Body of pancreas (tissue), 4 donors: ENCODE measurements at regions not wholly inside any gene's neighbourhood (a gene's known extent, or its start where the extent isn't known, plus 50 kb on each side); places are given as distances from the start of the nearest gene placed in this dataset.

ENCODE experiments used
- ATAC-seq: fragments of 150-250 bp; one replicate; pipeline ENCODE4 v1.9.1; 2016
- DNase-seq, 4 donors: peaks; one replicate each; pipeline ENCODE4 v3.0.0-alpha.2; 2019
- H3K27ac ChIP-seq, 4 donors: fragments of 200-600 bp; sonication (generic); 1 replicate in 3 of 4; 2 replicates in 1 of 4; pipeline versions ENCODE4 v1.5.1 to v1.6.1; 2016 to 2019; ENCODE audit warnings: mild to moderate bottlenecking in 1 of 4, mixed read lengths in 1 of 4, moderate library complexity in 1 of 4
- H3K27me3 ChIP-seq, 2 donors: fragments of 200-600 bp; sonication (generic); one replicate each; pipeline ENCODE4 v1.6.0; 2016; ENCODE audit warnings: mild to moderate bottlenecking in 1 of 2
- H3K36me3 ChIP-seq, 2 donors: fragments of 200-600 bp; sonication (generic); replicated peaks in 1 of 2; 2 replicates each; pipeline ENCODE4 v1.5.1; 2016; ENCODE audit warnings: low read depth in 2 of 2; ENCODE audit not compliant: insufficient read depth in 1 of 2
- H3K4me1 ChIP-seq: fragments of 200-600 bp; sonication (generic); one replicate; pipeline ENCODE4 v1.6.0; 2016
- H3K4me3 ChIP-seq, 2 donors: fragments of 200-600 bp; sonication (generic); 1 replicate in 1 of 2; 2 replicates in 1 of 2; pipeline ENCODE4 v1.5.1; 2016 to 2019
- H3K9me3 ChIP-seq, 3 donors: fragments of 200-600 bp; sonication (generic); 1 replicate in 2 of 3; 2 replicates in 1 of 3; pipeline ENCODE4 v1.5.1; 2016
- CTCF ChIP-seq, 7 experiments: fragments of 450-650 bp in 4 of 7; fragments of 200-600 bp in 3 of 7; sonication (generic) in 3 of 7; IDR thresholded peaks; one replicate each; pipeline ENCODE4 v1.5.1; 2016 to 2019; ENCODE audit warnings: antibody characterized with exemption in 7 of 7
- POLR2A ChIP-seq, 3 donors: fragments of 450-650 bp; IDR thresholded peaks; one replicate each; pipeline ENCODE4 v1.6.1; 2016; ENCODE audit warnings: antibody characterized with exemption in 3 of 3, mild to moderate bottlenecking in 2 of 3
- WGBS, 2 donors: methylation state at CpG; one replicate each; pipeline ENCODE4 v1.1.5; 2017; 5-methylcytosine and 5-hydroxymethylcytosine counted together
- intact Hi-C: fragments of 100-400 bp; cut with DNase I; formaldehyde crosslinking; loops from one replicate; pipeline ENCODE4 v1.15.1; 2023

GRCh38 chr17:34051046-34051445 is 204.0 kb upstream of the CCL2 start:
- WGBS, 2 donors, result 59 to 68% methylated on average over 3 of the region's 3 CpGs
- intact Hi-C loops, result no loop called here

GRCh38 chr17:34054495-34054894 is 200.6 kb upstream of the CCL2 start:
- no peak for TF ChIP-seq CTCF (IDR thresholded peaks at IDR 0.05)
- TF ChIP-seq POLR2A (IDR thresholded peaks at IDR 0.05), result no peak
- no peak for ATAC-seq

More at GRCh38 chr17:34051046-34051445, 204.0 kb upstream of the CCL2 start:
- no peaks in the 10 kb centered on the region for H3K27me3 ChIP-seq
- no peak for ATAC-seq
- DNase-seq, result no peak
- no peak overlapping the region for H3K4me3 ChIP-seq
- H3K4me1 ChIP-seq, result no peaks in the 10 kb centered on the region
- no peaks in the 10 kb centered on the region for H3K36me3 ChIP-seq
- no peaks in the 10 kb centered on the region for H3K9me3 ChIP-seq
- no peak overlapping the region for H3K27ac ChIP-seq
- TF ChIP-seq POLR2A (IDR thresholded peaks at IDR 0.05) (no peak), CTCF (IDR thresholded peaks at IDR 0.05) (no peak)

GRCh38 chr17:34055606-34056005 is 199.5 kb upstream of the CCL2 start:
- Histone ChIP-seq H3K9me3 (peaks cover 0 to 5% (median 0%) of the 10 kb centered on the region in 3 donors), H3K4me3 (no peak overlapping the region), H3K27me3 (peaks cover 0 to 5% of the 10 kb centered on the region in 2 donors), H3K27ac (no peak overlapping the region), H3K4me1 (no peaks in the 10 kb centered on the region), H3K36me3 (no peaks in the 10 kb centered on the region)
- DNase-seq, result no peak
- intact Hi-C loops, result no loop called here
- TF ChIP-seq CTCF (IDR thresholded peaks at IDR 0.05) (no peak), POLR2A (IDR thresholded peaks at IDR 0.05) (no peak)
- 22 to 25% methylated on average over 3 of the region's 3 CpGs for WGBS, 2 donors
- no peak for ATAC-seq

More at GRCh38 chr17:34054495-34054894, 200.6 kb upstream of the CCL2 start:
- Histone ChIP-seq H3K27me3 (peaks cover 0 to 2% of the 10 kb centered on the region in 2 donors), H3K4me1 (no peaks in the 10 kb centered on the region), H3K4me3 (no peak overlapping the region), H3K27ac (no peak overlapping the region), H3K9me3 (peaks cover 0 to 5% (median 0%) of the 10 kb centered on the region in 3 donors), H3K36me3 (no peaks in the 10 kb centered on the region)
- no peak for DNase-seq
- intact Hi-C loops, result no loop called here
- WGBS, 2 donors, result 64 to 74% methylated on average over 1 of the region's 1 CpG

GRCh38 chr17:34059423-34060220 is 195.5 kb upstream of the CCL2 start:
- H3K9me3 ChIP-seq, result peaks cover 0 to 5% (median 0%) of the 10 kb centered on the region in 3 donors
- H3K4me3 ChIP-seq, result no peak overlapping the region
- H3K36me3 ChIP-seq, result no peaks in the 10 kb centered on the region
- TF ChIP-seq CTCF (IDR thresholded peaks at IDR 0.05), result no peak
- no peak for TF ChIP-seq POLR2A (IDR thresholded peaks at IDR 0.05)
- WGBS, 2 donors, result 87 to 91% methylated on average over 10 of the region's 10 CpGs
- DNase-seq, result no peak
- H3K4me1 ChIP-seq, result no peaks in the 10 kb centered on the region
- peaks cover 0 to 5% of the 10 kb centered on the region in 2 donors for H3K27me3 ChIP-seq
- H3K27ac ChIP-seq, result no peak overlapping the region
- intact Hi-C loops, result no loop called here
- ATAC-seq, result no peak

- H3K27me3 ChIP-seq, result no peaks in the 10 kb centered on the region
- no peaks in the 10 kb centered on the region for H3K9me3 ChIP-seq
- H3K4me1 ChIP-seq, result no peaks in the 10 kb centered on the region
- 63 to 70% methylated on average over 3 of the region's 3 CpGs for WGBS, 2 donors
- intact Hi-C loops, result no loop called here
- H3K4me3 ChIP-seq, result no peak overlapping the region
- no peak overlapping the region for H3K27ac ChIP-seq
- DNase-seq (no peak), ATAC-seq (no peak)
- no peaks in the 10 kb centered on the region for H3K36me3 ChIP-seq
- no peak for TF ChIP-seq CTCF (IDR thresholded peaks at IDR 0.05)
- no peak for TF ChIP-seq POLR2A (IDR thresholded peaks at IDR 0.05)
These were observed 188.6 kb upstream of the CCL2 start for GRCh38 chr17:34066528-34066927.
